Activated CD8-positive, alpha-beta T cell treated with anti-CD3 and anti-CD28 coated beads for 36 hours (primary cell): ENCODE measurements at regions not wholly inside any gene's neighbourhood (a gene's known extent, or its start where the extent isn't known, plus 50 kb on each side); places are given as distances from the start of the nearest gene placed in this dataset.

Source experiments
- ATAC-seq: fragments of 200-7000 bp; cut with Tn5 transposase; one replicate; pipeline ENCODE4 v1.10.0; 2021; ENCODE audit warnings: mild to moderate bottlenecking, moderate library complexity
- CTCF ChIA-PET: fragments of 350-600 bp; sonication (Branson Sonifier 250); formaldehyde crosslinking; loops from one replicate; lab custom pipeline; 2021; ENCODE audit warnings: antibody characterized with exemption; lab: Charles Lee
- POLR2A ChIA-PET: fragments of 350-600 bp; sonication (Branson Sonifier 250); formaldehyde crosslinking; loops from one replicate; lab custom pipeline; 2021; ENCODE audit warnings: antibody characterized with exemption; lab: Charles Lee
- DNase-seq: peaks from one replicate; pipeline ENCODE4 v3.0.0-alpha.2; 2020
- H3K27ac Mint-ChIP-seq: one replicate; pipeline ENCODE4 v1.8.0; 2021; ENCODE audit warnings: mild to moderate bottlenecking, mixed read lengths
- H3K27me3 Mint-ChIP-seq: one replicate; pipeline ENCODE4 v1.8.0; 2021; ENCODE audit warnings: mixed read lengths
- H3K36me3 Mint-ChIP-seq: one replicate; pipeline ENCODE4 v1.8.0; 2021; ENCODE audit warnings: low read depth, mixed read lengths
- H3K4me1 Mint-ChIP-seq: one replicate; pipeline ENCODE4 v1.8.0; 2021; ENCODE audit warnings: low read depth, mixed read lengths
- H3K4me3 Mint-ChIP-seq: one replicate; pipeline ENCODE4 v1.8.0; 2021; ENCODE audit warnings: mild to moderate bottlenecking, moderate library complexity, mixed read lengths
- H3K9me3 Mint-ChIP-seq: one replicate; pipeline ENCODE4 v1.8.0; 2021; ENCODE audit warnings: mixed read lengths
- CTCF ChIP-seq: fragments of 200-600 bp; IDR thresholded peaks from one replicate; pipeline ENCODE4 v1.8.0; 2022; ENCODE audit warnings: antibody characterized with exemption, mild to moderate bottlenecking
- intact Hi-C: fragments of 100-400 bp; cut with micrococcal nuclease; formaldehyde crosslinking; loops from one replicate; pipeline ENCODE4 v1.10.0; 2022

- H3K4me3 Mint-ChIP-seq, result no peak overlapping the region
- peak; percentile 72 for ATAC-seq
- TF ChIP-seq CTCF, result peak; percentile 87
- DNase-seq, result peak; percentile 66
- H3K9me3 Mint-ChIP-seq, result no peaks in the 10 kb centered on the region
- no peaks in the 10 kb centered on the region for H3K36me3 Mint-ChIP-seq
- no peak overlapping the region for H3K27ac Mint-ChIP-seq
- H3K27me3 Mint-ChIP-seq, result peaks cover 9% of the 10 kb centered on the region
- H3K4me1 Mint-ChIP-seq, result no peaks in the 10 kb centered on the region
- ChIA-PET CTCF (interaction anchor here (0.6 to 2.8 kb wide), 32 partner anchors 8 to 404 kb away, joined by 3 to 26 read pairs (median 4); partner anchors contain the start of gene HAO2), POLR2A (no interaction called here)
- intact Hi-C loops, result no loop called here
Measured at GRCh38 chr1:119275145-119276134, 93.1 kb upstream of the HAO2 start.

- H3K4me3 Mint-ChIP-seq, result no peak overlapping the region
- H3K27me3 Mint-ChIP-seq, result peaks cover 7% of the 10 kb centered on the region
- intact Hi-C loops, result no loop called here
- ChIA-PET POLR2A (interaction anchor here (0.6 kb wide), 1 partner anchor 186 kb away, joined by 3 read pairs; no protein-coding TSS in a partner anchor), CTCF (interaction anchor here (0.9 to 2.8 kb wide), 5 partner anchors 11 to 91 kb away, joined by 3 to 19 read pairs (median 3); partner anchors contain the start of gene HAO2)
- no peaks in the 10 kb centered on the region for H3K9me3 Mint-ChIP-seq
- H3K36me3 Mint-ChIP-seq, result no peaks in the 10 kb centered on the region
- no peak for TF ChIP-seq CTCF
- ATAC-seq, result no peak
- DNase-seq, result peak; percentile 8
- H3K27ac Mint-ChIP-seq, result no peak overlapping the region
- H3K4me1 Mint-ChIP-seq, result no peaks in the 10 kb centered on the region
Measured at GRCh38 chr1:119276558-119276957, 92.0 kb upstream of the HAO2 start.

- ChIA-PET POLR2A (interaction anchor here (0.6 to 0.7 kb wide), 2 partner anchors 152 to 1239 kb away, joined by 3 read pairs; no protein-coding TSS in a partner anchor), CTCF (no interaction called here)
- intact Hi-C loops, result no loop called here
- no peaks in the 10 kb centered on the region for H3K9me3 Mint-ChIP-seq
- ATAC-seq (no peak), DNase-seq (no peak)
- TF ChIP-seq CTCF, result no peak
- no peak overlapping the region for H3K4me3 Mint-ChIP-seq
- no peaks in the 10 kb centered on the region for H3K4me1 Mint-ChIP-seq
- no peak overlapping the region for H3K27ac Mint-ChIP-seq
- H3K27me3 Mint-ChIP-seq, result peaks cover 7% of the 10 kb centered on the region
- H3K36me3 Mint-ChIP-seq, result no peaks in the 10 kb centered on the region
Measured at GRCh38 chr1:119279456-119280381, 88.9 kb upstream of the HAO2 start.

- no peak overlapping the region for H3K27ac Mint-ChIP-seq
- H3K36me3 Mint-ChIP-seq, result no peaks in the 10 kb centered on the region
- DNase-seq (no peak), ATAC-seq (no peak)
- ChIA-PET POLR2A (no interaction called here), CTCF (interaction anchor here (0.8 to 1.5 kb wide), 4 partner anchors 10 to 390 kb away, joined by 3 to 4 read pairs (median 4); no protein-coding TSS in a partner anchor)
- intact Hi-C loops, result no loop called here
- no peaks in the 10 kb centered on the region for H3K9me3 Mint-ChIP-seq
- H3K27me3 Mint-ChIP-seq, result peaks cover 12% of the 10 kb centered on the region
- H3K4me1 Mint-ChIP-seq, result no peaks in the 10 kb centered on the region
- no peak for TF ChIP-seq CTCF
- no peak overlapping the region for H3K4me3 Mint-ChIP-seq
Measured at GRCh38 chr1:119285482-119285881, 83.1 kb upstream of the HAO2 start.
